ENCODE measurements at regions not wholly inside any gene's neighbourhood (a gene's known extent, or its start where the extent isn't known, plus 50 kb on each side); places are given as distances from the start of the nearest gene placed in this dataset.

GRCh38 chr9:99509900-99510535 is 287.9 kb downstream of the SEC61B start:
- Histone ChIP-seq H3K4me3 (ENCODE audit: low read depth, low read length) (no peak overlapping the region), H3K9me3 (no peaks in the 10 kb centered on the region), H3K36me3 (no peaks in the 10 kb centered on the region), H3K27me3 (no peaks in the 10 kb centered on the region), H3K4me1 (peaks cover 21% of the 10 kb centered on the region)
- TF ChIP-seq CTCF (IDR thresholded peaks at IDR 0.05; ENCODE audit: low read depth, low read length), result no peak
- DNase-seq, result no peak

- H3K9me3 ChIP-seq, result no peaks in the 10 kb centered on the region
- peaks cover 21% of the 10 kb centered on the region for H3K4me1 ChIP-seq
- no peaks in the 10 kb centered on the region for H3K36me3 ChIP-seq
- DNase-seq, result no peak
- TF ChIP-seq CTCF (IDR thresholded peaks at IDR 0.05; ENCODE audit: low read depth, low read length), result no peak
- H3K4me3 ChIP-seq (ENCODE audit: low read depth, low read length), result no peak overlapping the region
- H3K27me3 ChIP-seq, result no peaks in the 10 kb centered on the region
Observed at GRCh38 chr9:99511723-99512122, 289.6 kb downstream of the SEC61B start.

GRCh38 chr9:99513441-99514112 is 291.5 kb downstream of the SEC61B start:
- no peak for TF ChIP-seq CTCF (IDR thresholded peaks at IDR 0.05; ENCODE audit: low read depth, low read length)
- H3K27me3 ChIP-seq, result no peaks in the 10 kb centered on the region
- no peak for DNase-seq
- H3K36me3 ChIP-seq, result no peaks in the 10 kb centered on the region
- H3K9me3 ChIP-seq, result no peaks in the 10 kb centered on the region
- peaks cover 21% of the 10 kb centered on the region for H3K4me1 ChIP-seq
- no peak overlapping the region for H3K4me3 ChIP-seq (ENCODE audit: low read depth, low read length)

- no peak for DNase-seq
- H3K4me3 ChIP-seq (ENCODE audit: low read depth, low read length), result no peak overlapping the region
- H3K9me3 ChIP-seq, result no peaks in the 10 kb centered on the region
- H3K36me3 ChIP-seq, result no peaks in the 10 kb centered on the region
- no peak for TF ChIP-seq CTCF (IDR thresholded peaks at IDR 0.05; ENCODE audit: low read depth, low read length)
- H3K27me3 ChIP-seq, result no peaks in the 10 kb centered on the region
- peaks cover 12% of the 10 kb centered on the region for H3K4me1 ChIP-seq
Observed at GRCh38 chr9:99515093-99515492, 293.0 kb downstream of the SEC61B start.

GRCh38 chr9:99515895-99516656 is 294.0 kb downstream of the SEC61B start:
- Histone ChIP-seq H3K4me1 (peaks cover 2% of the 10 kb centered on the region; the same call in 1 of the 2 replicates), H3K9me3 (no peaks in the 10 kb centered on the region; the same call in 1 of the 2 replicates), H3K27me3 (no peaks in the 10 kb centered on the region), H3K4me3 (ENCODE audit: low read depth, low read length) (no peak overlapping the region), H3K36me3 (no peaks in the 10 kb centered on the region)
- TF ChIP-seq CTCF (IDR thresholded peaks at IDR 0.05; ENCODE audit: low read depth, low read length), result no peak
- no peak for DNase-seq

Data from BE2C (cell line).